ENCODE measurements at regions not wholly inside any gene's neighbourhood (a gene's known extent, or its start where the extent isn't known, plus 50 kb on each side); places are given as distances from the start of the nearest gene placed in this dataset.

DNA sequence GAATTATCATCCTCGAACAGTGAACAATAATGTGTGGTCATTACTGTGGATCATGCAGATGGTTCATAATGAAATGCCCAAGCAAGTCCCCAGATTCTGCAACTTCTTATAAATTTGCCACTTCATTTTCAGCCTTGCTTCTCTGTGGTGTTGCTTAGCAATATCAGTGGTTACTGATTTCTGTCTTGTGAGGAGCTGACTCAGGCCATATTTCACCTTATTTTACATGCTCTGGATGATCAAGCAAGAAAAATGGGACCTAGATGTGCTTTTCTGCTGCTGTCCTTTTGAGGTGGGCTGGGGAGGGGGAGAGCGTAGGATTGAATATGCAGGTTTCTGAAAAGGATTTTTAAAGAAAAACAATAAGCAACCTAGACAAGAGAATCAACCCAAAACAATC is 188.3 kb downstream of the SLC24A2 start:
- no peak for TF ChIP-seq CTCF (IDR thresholded peaks at IDR 0.05)
- TF ChIP-seq EZH2phosphoT487 (IDR thresholded peaks at IDR 0.05): no peak
- TF ChIP-seq EZH2 (IDR thresholded peaks at IDR 0.05): no peak
